Liver (tissue), 8 donors: ENCODE measurements at regions not wholly inside any gene's neighbourhood (a gene's known extent, or its start where the extent isn't known, plus 50 kb on each side); places are given as distances from the start of the nearest gene placed in this dataset.

Experiments
- DNase-seq: peaks from one replicate; pipeline ENCODE4 v3.0.0-alpha.2; 2017; ENCODE audit warnings: low spot score
- H3K27ac ChIP-seq, 2 donors: one replicate each; pipeline ENCODE4 v1.7.0; 2013; ENCODE audit warnings: inconsistent platforms in 2 of 2, low read length in 2 of 2, control low read depth in 1 of 2, low read depth in 1 of 2, mild to moderate bottlenecking in 1 of 2
- H3K27me3 ChIP-seq, 4 donors: one replicate each; pipeline versions ENCODE4 v1.6.1 to v1.7.0; 2013; ENCODE audit warnings: low read length in 3 of 4, inconsistent platforms in 1 of 4, mild to moderate bottlenecking in 1 of 4, moderate library complexity in 1 of 4; ENCODE audit not compliant: control insufficient read depth in 4 of 4, insufficient read depth in 4 of 4
- H3K36me3 ChIP-seq, 4 donors: one replicate each; pipeline versions ENCODE4 v1.6.1 to v1.7.0; 2013; ENCODE audit warnings: low read length in 3 of 4, mild to moderate bottlenecking in 3 of 4, low read depth in 1 of 4, moderate library complexity in 1 of 4; ENCODE audit not compliant: control insufficient read depth in 4 of 4, insufficient read depth in 3 of 4
- H3K4me1 ChIP-seq, 4 donors: one replicate each; pipeline versions ENCODE4 v1.6.1 to v1.7.0; 2013; ENCODE audit warnings: low read length in 3 of 4, mild to moderate bottlenecking in 3 of 4, moderate library complexity in 1 of 4; ENCODE audit not compliant: control insufficient read depth in 4 of 4, insufficient read depth in 4 of 4
- H3K4me3 ChIP-seq, 3 donors: one replicate each; pipeline versions ENCODE4 v1.6.1 to v1.7.0; 2013; ENCODE audit warnings: low read length in 3 of 3, control low read depth in 1 of 3, low read depth in 1 of 3, mild to moderate bottlenecking in 1 of 3
- H3K9ac ChIP-seq, 2 donors: one replicate each; pipeline ENCODE4 v1.7.0; 2013; ENCODE audit warnings: low read length in 2 of 2, mild to moderate bottlenecking in 2 of 2, moderate library complexity in 2 of 2, control low read depth in 1 of 2, low read depth in 1 of 2
- H3K9me3 ChIP-seq, 4 donors: one replicate each; pipeline versions ENCODE4 v1.6.1 to v1.7.0; 2013; ENCODE audit warnings: low read length in 3 of 4; ENCODE audit not compliant: control insufficient read depth in 4 of 4
- EGR1 ChIP-seq, 2 donors: IDR thresholded peaks; 2 replicates each; pipeline ENCODE4 v1.6.1; 2016 to 2018; ENCODE audit warnings: antibody characterized with exemption in 2 of 2, low read depth in 2 of 2
- FOXA1 ChIP-seq: IDR thresholded peaks from 2 replicates; pipeline ENCODE4 v1.6.1; 2016; ENCODE audit warnings: antibody characterized with exemption
- FOXA2 ChIP-seq: IDR thresholded peaks from 2 replicates; pipeline ENCODE4 v1.6.1; 2016; ENCODE audit warnings: antibody characterized with exemption
- GABPA ChIP-seq, 2 donors: IDR thresholded peaks in 1 of 2; conservative IDR thresholded peaks in 1 of 2; 2 replicates each; pipeline ENCODE4 v1.6.1; 2016; ENCODE audit warnings: antibody characterized with exemption in 2 of 2, mild to moderate bottlenecking in 1 of 2, moderate library complexity in 1 of 2
- HNF4A ChIP-seq, 2 donors: conservative IDR thresholded peaks; 2 replicates each; pipeline ENCODE4 v1.6.1; 2016; ENCODE audit warnings: antibody characterized with exemption in 2 of 2, mild to moderate bottlenecking in 2 of 2
- HNF4G ChIP-seq: IDR thresholded peaks from 2 replicates; pipeline ENCODE4 v1.6.1; 2016; ENCODE audit warnings: antibody characterized with exemption
- JUND ChIP-seq, 2 donors: IDR thresholded peaks; 2 replicates each; pipeline ENCODE4 v1.6.1; 2016; ENCODE audit warnings: antibody characterized with exemption in 2 of 2
- MAX ChIP-seq: IDR thresholded peaks from 2 replicates; pipeline ENCODE4 v1.6.1; 2016; ENCODE audit warnings: antibody characterized with exemption
- NR2F2 ChIP-seq: IDR thresholded peaks from 2 replicates; pipeline ENCODE4 v1.6.1; 2016; ENCODE audit warnings: antibody characterized with exemption
- RAD21 ChIP-seq, 2 donors: IDR thresholded peaks; 2 replicates each; pipeline ENCODE4 v1.6.1; 2016; ENCODE audit warnings: antibody characterized with exemption in 2 of 2, mild to moderate bottlenecking in 2 of 2
- RXRA ChIP-seq, 2 donors: IDR thresholded peaks; 2 replicates each; pipeline ENCODE4 v1.6.1; 2017 to 2018; ENCODE audit warnings: antibody characterized with exemption in 2 of 2, mild to moderate bottlenecking in 1 of 2
- SP1 ChIP-seq: IDR thresholded peaks from 2 replicates; pipeline ENCODE4 v1.6.1; 2018; ENCODE audit warnings: antibody characterized with exemption, mild to moderate bottlenecking
- TAF1 ChIP-seq: conservative IDR thresholded peaks from 2 replicates; pipeline ENCODE4 v1.6.1; 2016; ENCODE audit warnings: antibody characterized with exemption, mild to moderate bottlenecking
- YY1 ChIP-seq: IDR thresholded peaks from 2 replicates; pipeline ENCODE4 v1.6.1; 2016; ENCODE audit warnings: antibody characterized with exemption, mild to moderate bottlenecking
- ZBTB33 ChIP-seq: IDR thresholded peaks from 2 replicates; pipeline ENCODE4 v1.6.1; 2016; ENCODE audit warnings: antibody characterized with exemption
- WGBS: extraction: QIAGEN DNeasy Blood & Tissue Kit; methylation state at CpG from one replicate; pipeline ENCODE4 v1.1.7; 2013; 5-methylcytosine and 5-hydroxymethylcytosine counted together
- TF ChIP-seq, protein P1 (sequence below): fragments of 150-350 bp; IDR thresholded peaks from 2 replicates; pipeline ENCODE4 v1.5.1; 2017; ENCODE audit warnings: improper control_type of control experiment, low read depth, low read length; ENCODE audit not compliant: missing input control
- TF ChIP-seq, protein P2 (sequence below): IDR thresholded peaks from 2 replicates; pipeline ENCODE4 v1.6.1; 2016; ENCODE audit warnings: antibody characterized with exemption
- TF ChIP-seq, protein P3 (sequence below): IDR thresholded peaks from 2 replicates; pipeline ENCODE4 v1.6.1; 2016; ENCODE audit warnings: antibody characterized with exemption, mild to moderate bottlenecking
- donor health status: healthy.
- donor health status: healthy.
- donor health status: healthy.
- donor health status: healthy.
- donor health status: healthy.

DNA sequence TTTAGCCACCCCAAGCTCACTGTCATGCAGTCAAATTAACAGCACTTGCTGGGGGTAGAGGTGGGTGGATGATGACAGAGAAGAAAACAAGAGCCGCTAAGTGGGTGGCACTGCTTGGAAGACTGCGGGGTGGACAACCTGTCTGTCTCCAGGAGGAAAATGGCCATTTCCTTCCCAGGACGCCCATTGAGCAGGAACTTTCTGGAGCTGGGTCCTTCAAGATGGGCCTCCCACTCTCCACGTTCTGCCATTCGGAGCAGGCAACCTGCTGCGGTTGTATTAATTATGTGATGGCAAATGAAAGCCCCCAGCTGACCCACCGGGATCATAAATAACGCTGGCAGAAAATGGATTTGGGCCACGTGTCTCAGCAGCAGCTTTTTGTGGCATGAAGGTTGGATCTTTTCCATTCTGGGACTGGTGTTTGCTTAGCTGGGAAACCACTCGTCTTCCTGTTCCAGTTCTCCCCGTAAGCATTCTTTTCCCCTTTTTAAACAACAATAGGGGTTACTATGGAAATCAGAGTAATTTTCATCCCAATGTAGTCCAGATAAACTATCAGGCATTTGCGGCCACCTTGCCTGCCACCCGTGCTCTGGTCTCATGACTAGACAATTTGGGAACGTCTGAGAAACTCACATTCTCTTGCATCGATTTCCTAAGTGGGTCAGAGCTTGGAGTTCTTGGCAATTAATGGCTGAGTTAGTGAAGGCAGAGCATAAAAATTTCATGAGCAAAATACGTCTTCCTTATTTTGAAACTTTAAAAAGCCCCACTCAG is 215.5 kb downstream of the ANKRD60 start:
- 72% methylated on average over 16 of the region's 16 CpGs for WGBS
- no peak overlapping the region for H3K9ac ChIP-seq
- H3K27ac ChIP-seq: no peak overlapping the region
- no peaks in the 10 kb centered on the region for H3K4me1 ChIP-seq
- no peak for DNase-seq
- no peaks in the 10 kb centered on the region for H3K9me3 ChIP-seq
- TF ChIP-seq JUND (IDR thresholded peaks at IDR 0.05) (no peak), FOXA2 (no peak), EGR1 (IDR thresholded peaks at IDR 0.05; ENCODE audit: low read depth in 2 of 2) (no peak), ZBTB33 (no peak), GABPA (IDR thresholded peaks at IDR 0.05 in 1 of 2, conservative IDR thresholded peaks at IDR 0.05 in 1 of 2) (no peak), RXRA (IDR thresholded peaks at IDR 0.05) (no peak), HNF4G (no peak), RAD21 (IDR thresholded peaks at IDR 0.05) (no peak), NR2F2 (no peak), SP1 (no peak), FOXA1 (no peak), TAF1 (no peak), YY1 (no peak), HNF4A (conservative IDR thresholded peaks at IDR 0.05) (no peak), MAX (no peak)
- TF ChIP-seq, protein P1, sequence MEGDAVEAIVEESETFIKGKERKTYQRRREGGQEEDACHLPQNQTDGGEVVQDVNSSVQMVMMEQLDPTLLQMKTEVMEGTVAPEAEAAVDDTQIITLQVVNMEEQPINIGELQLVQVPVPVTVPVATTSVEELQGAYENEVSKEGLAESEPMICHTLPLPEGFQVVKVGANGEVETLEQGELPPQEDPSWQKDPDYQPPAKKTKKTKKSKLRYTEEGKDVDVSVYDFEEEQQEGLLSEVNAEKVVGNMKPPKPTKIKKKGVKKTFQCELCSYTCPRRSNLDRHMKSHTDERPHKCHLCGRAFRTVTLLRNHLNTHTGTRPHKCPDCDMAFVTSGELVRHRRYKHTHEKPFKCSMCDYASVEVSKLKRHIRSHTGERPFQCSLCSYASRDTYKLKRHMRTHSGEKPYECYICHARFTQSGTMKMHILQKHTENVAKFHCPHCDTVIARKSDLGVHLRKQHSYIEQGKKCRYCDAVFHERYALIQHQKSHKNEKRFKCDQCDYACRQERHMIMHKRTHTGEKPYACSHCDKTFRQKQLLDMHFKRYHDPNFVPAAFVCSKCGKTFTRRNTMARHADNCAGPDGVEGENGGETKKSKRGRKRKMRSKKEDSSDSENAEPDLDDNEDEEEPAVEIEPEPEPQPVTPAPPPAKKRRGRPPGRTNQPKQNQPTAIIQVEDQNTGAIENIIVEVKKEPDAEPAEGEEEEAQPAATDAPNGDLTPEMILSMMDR: no peak
- TF ChIP-seq, protein P2, sequence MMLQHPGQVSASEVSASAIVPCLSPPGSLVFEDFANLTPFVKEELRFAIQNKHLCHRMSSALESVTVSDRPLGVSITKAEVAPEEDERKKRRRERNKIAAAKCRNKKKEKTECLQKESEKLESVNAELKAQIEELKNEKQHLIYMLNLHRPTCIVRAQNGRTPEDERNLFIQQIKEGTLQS: no peak
- TF ChIP-seq, protein P3, sequence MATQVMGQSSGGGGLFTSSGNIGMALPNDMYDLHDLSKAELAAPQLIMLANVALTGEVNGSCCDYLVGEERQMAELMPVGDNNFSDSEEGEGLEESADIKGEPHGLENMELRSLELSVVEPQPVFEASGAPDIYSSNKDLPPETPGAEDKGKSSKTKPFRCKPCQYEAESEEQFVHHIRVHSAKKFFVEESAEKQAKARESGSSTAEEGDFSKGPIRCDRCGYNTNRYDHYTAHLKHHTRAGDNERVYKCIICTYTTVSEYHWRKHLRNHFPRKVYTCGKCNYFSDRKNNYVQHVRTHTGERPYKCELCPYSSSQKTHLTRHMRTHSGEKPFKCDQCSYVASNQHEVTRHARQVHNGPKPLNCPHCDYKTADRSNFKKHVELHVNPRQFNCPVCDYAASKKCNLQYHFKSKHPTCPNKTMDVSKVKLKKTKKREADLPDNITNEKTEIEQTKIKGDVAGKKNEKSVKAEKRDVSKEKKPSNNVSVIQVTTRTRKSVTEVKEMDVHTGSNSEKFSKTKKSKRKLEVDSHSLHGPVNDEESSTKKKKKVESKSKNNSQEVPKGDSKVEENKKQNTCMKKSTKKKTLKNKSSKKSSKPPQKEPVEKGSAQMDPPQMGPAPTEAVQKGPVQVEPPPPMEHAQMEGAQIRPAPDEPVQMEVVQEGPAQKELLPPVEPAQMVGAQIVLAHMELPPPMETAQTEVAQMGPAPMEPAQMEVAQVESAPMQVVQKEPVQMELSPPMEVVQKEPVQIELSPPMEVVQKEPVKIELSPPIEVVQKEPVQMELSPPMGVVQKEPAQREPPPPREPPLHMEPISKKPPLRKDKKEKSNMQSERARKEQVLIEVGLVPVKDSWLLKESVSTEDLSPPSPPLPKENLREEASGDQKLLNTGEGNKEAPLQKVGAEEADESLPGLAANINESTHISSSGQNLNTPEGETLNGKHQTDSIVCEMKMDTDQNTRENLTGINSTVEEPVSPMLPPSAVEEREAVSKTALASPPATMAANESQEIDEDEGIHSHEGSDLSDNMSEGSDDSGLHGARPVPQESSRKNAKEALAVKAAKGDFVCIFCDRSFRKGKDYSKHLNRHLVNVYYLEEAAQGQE: no peak
- no peaks in the 10 kb centered on the region for H3K36me3 ChIP-seq
- no peak overlapping the region for H3K4me3 ChIP-seq
- peaks cover 0 to 2% (median under 1%) of the 10 kb centered on the region in 4 donors for H3K27me3 ChIP-seq
